GM10266 (cell line): ENCODE measurements at regions not wholly inside any gene's neighbourhood (a gene's known extent, or its start where the extent isn't known, plus 50 kb on each side); places are given as distances from the start of the nearest gene placed in this dataset.

ENCODE experiments used
- DNase-seq: peaks from one replicate; pipeline ENCODE4 v3.0.0; 2012; ENCODE audit errors: extremely low spot score
- CTCF ChIP-seq: IDR thresholded peaks from 2 replicates; pipeline ENCODE4 v1.5.1; 2012; ENCODE audit warnings: mild to moderate bottlenecking, low read depth; ENCODE audit not compliant: control insufficient read depth, insufficient read depth; ENCODE audit errors: missing control alignments

- TF ChIP-seq CTCF, result no peak
- no peak for DNase-seq
These were observed 140.9 kb downstream of the FAM43A start for GRCh38 chr3:194826594-194826993.

- no peak for DNase-seq
- no peak for TF ChIP-seq CTCF
These were observed 141.8 kb downstream of the FAM43A start for GRCh38 chr3:194827486-194827885.

GRCh38 chr3:194828116-194828515 is 142.4 kb downstream of the FAM43A start:
- no peak for TF ChIP-seq CTCF
- no peak for DNase-seq

GRCh38 chr3:194828926-194829325 is 143.2 kb downstream of the FAM43A start:
- TF ChIP-seq CTCF, result no peak
- DNase-seq, result no peak

GRCh38 chr3:194830401-194830800 is 144.7 kb downstream of the FAM43A start:
- no peak for DNase-seq
- TF ChIP-seq CTCF, result no peak

- TF ChIP-seq CTCF, result no peak
- no peak for DNase-seq
These were observed 145.3 kb downstream of the FAM43A start for GRCh38 chr3:194830978-194831377.

GRCh38 chr3:194832346-194833104 is 146.8 kb downstream of the FAM43A start:
- no peak for TF ChIP-seq CTCF
- DNase-seq, result no peak
